ENCODE measurements at regions not wholly inside any gene's neighbourhood (a gene's known extent, or its start where the extent isn't known, plus 50 kb on each side); places are given as distances from the start of the nearest gene placed in this dataset.
"Not testable (repeated sequence)": the region's sequence is repeated elsewhere in the genome, so short reads cannot be mapped to it uniquely, and the experiment has no call there.

- no peak for ATAC-seq
- no peaks in the 10 kb centered on the region for H3K4me1 Mint-ChIP-seq
- H3K27ac Mint-ChIP-seq: no peak overlapping the region
- no peaks in the 10 kb centered on the region for H3K27me3 Mint-ChIP-seq
- peaks cover 10% of the 10 kb centered on the region for H3K9me3 Mint-ChIP-seq
- no peak overlapping the region for H3K4me3 Mint-ChIP-seq
- no peaks in the 10 kb centered on the region for H3K36me3 Mint-ChIP-seq
Observed at GRCh38 chr5:123708074-123708806, 196.3 kb downstream of the CSNK1G3 start.

- Mint-ChIP-seq H3K4me3 (no peak overlapping the region), H3K4me1 (no peaks in the 10 kb centered on the region), H3K27ac (no peak overlapping the region), H3K9me3 (peaks cover 4% of the 10 kb centered on the region), H3K27me3 (no peaks in the 10 kb centered on the region), H3K36me3 (no peaks in the 10 kb centered on the region)
- ATAC-seq: no peak
Observed at GRCh38 chr5:123706531-123706930, 194.6 kb downstream of the CSNK1G3 start.

DNA sequence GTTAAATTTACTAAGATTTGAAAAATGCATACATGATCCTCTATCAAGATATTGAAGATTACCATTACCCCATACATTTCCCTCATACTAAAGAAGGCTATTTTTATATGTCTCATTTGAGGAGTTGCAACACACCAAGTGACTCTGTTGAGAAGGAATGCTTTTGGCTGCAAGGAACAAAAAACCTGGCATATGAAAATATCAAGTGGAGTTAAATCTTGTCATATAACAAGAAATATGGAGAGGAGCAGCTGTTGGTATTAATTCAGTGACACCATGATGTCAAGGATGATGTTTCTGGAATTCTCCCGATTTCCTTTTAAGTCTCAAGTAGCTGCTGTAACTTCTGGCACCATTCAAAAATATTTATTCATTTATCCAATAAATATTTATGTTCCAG lies 193.8 kb downstream of the CSNK1G3 start:
- H3K9me3 Mint-ChIP-seq: peaks cover 4% of the 10 kb centered on the region
- H3K4me1 Mint-ChIP-seq: no peaks in the 10 kb centered on the region
- no peak overlapping the region for H3K27ac Mint-ChIP-seq
- H3K36me3 Mint-ChIP-seq: no peaks in the 10 kb centered on the region
- ATAC-seq: no peak
- H3K4me3 Mint-ChIP-seq: no peak overlapping the region
- no peaks in the 10 kb centered on the region for H3K27me3 Mint-ChIP-seq

DNA sequence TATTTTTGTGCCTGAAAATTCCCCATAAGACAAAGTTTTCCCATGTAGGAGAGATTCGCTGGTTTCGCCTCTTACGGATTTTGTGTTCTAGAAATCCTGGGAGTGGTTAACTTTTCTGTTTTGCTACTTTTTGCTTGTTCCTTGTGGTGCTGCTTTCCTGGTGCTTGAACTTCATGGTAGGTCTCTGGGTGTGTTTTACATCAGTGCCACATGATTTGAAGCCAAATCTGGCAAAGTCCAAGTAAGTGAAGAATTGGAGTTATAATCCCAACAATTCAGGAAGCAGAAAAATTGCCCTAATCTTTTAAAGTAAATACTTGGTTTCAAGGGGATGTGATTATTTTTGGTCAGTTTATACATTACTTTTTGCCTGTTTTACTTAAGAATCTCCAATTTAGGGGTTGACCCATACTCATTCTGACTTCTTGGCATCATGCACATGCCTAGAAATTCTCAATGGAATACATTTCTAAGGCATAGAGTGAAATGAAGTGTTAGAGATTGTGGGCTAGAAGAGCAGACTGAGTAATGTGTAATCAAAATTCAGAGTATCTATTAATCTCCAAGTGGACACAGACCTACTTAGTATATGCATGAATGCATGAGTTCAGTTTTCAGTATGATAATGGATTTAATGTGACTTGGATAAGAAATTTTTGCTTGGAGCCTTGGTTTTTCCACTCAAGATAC lies 189.7 kb downstream of the CSNK1G3 start:
- Mint-ChIP-seq H3K27me3 (no peaks in the 10 kb centered on the region), H3K9me3 (no peaks in the 10 kb centered on the region), H3K27ac (no peak overlapping the region), H3K4me3 (no peak overlapping the region), H3K4me1 (no peaks in the 10 kb centered on the region), H3K36me3 (no peaks in the 10 kb centered on the region)
- ATAC-seq: no peak

DNA sequence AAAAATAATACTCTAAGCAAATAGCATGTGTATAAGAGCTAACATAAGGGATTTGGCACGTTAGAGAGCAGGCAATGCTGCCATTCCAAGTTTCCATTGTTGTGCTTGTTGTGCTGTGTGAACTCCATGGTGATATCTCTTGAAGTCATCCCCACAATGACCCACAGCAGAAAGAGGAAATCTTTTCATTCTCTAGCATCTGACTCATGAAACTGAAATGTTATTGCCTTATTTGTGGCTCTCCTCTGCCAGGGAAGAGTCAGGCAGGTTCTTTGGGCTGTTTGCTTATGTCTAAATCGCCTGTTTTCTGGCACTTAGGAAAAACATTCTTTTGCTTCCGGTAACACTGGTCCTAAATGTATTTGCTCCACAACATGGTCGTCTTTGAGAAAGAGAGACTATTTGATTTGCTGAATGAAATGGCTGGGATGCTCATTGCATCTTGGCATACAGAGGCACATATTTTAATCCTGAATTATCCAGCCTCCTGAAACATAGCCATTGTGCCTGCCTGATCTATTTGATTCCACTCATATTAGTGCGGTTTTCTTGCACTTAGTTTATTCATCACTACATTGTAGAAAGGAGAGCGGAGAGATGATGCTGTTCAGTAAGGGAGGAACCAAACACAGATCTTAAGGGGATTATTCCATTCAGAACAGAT lies 188.8 kb downstream of the CSNK1G3 start:
- H3K4me3 Mint-ChIP-seq: no peak overlapping the region
- no peaks in the 10 kb centered on the region for H3K36me3 Mint-ChIP-seq
- no peaks in the 10 kb centered on the region for H3K27me3 Mint-ChIP-seq
- no peaks in the 10 kb centered on the region for H3K4me1 Mint-ChIP-seq
- no peaks in the 10 kb centered on the region for H3K9me3 Mint-ChIP-seq
- H3K27ac Mint-ChIP-seq: no peak overlapping the region
- no peak for ATAC-seq

- ATAC-seq: no peak
- H3K27ac Mint-ChIP-seq: no peak overlapping the region
- H3K4me3 Mint-ChIP-seq: no peak overlapping the region
- H3K4me1 Mint-ChIP-seq: no peaks in the 10 kb centered on the region
- H3K36me3 Mint-ChIP-seq: no peaks in the 10 kb centered on the region
- H3K9me3 Mint-ChIP-seq: no peaks in the 10 kb centered on the region
- no peaks in the 10 kb centered on the region for H3K27me3 Mint-ChIP-seq
Observed at GRCh38 chr5:123699571-123699970, 187.6 kb downstream of the CSNK1G3 start.

DNA sequence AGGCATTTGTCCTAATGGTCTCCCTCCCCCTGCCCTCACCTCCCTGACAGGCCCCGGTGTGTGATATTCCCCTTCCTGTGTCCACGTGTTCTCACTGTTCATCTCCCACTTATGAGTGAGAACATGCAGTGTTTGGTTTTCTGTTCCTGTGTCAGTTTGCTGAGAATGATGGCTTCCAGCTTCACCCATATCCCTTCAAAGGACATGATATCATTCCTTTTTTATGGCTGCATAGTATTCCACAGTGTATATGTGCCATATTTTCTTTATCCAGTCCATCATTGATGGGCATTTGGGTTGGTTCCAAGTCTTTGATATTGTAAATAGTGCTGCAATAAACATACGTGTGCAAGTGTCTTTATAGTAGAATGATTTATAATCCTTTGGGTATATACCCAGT lies 187.0 kb downstream of the CSNK1G3 start:
- H3K36me3 Mint-ChIP-seq, H3K4me3 Mint-ChIP-seq, H3K27ac Mint-ChIP-seq, H3K9me3 Mint-ChIP-seq, H3K27me3 Mint-ChIP-seq, H3K4me1 Mint-ChIP-seq, ATAC-seq: not testable (repeated sequence)

DNA sequence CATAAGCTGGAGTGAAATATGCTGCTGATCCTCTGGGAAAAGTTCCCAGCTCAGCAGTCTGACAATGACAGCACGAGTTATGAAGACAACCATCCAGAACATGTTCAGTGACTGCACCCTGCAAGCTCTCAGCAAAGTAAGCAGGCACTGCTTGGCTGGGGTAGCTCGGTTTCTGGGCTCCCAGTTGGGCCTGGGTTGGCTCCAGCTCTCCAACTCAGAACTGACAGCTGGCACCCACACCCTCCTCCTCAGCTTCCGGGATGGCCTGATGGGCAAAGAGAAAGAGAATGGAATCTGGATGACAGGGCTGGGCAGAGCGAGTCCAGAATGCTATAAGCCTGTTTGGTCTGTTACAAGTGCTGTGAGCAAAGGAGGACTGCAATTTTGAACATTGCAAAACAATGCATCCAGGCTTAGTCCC lies 185.0 kb downstream of the CSNK1G3 start:
- H3K36me3 Mint-ChIP-seq: no peaks in the 10 kb centered on the region
- ATAC-seq: no peak
- H3K4me3 Mint-ChIP-seq: no peak overlapping the region
- no peak overlapping the region for H3K27ac Mint-ChIP-seq
- peaks cover 6% of the 10 kb centered on the region for H3K4me1 Mint-ChIP-seq
- H3K9me3 Mint-ChIP-seq: no peaks in the 10 kb centered on the region
- H3K27me3 Mint-ChIP-seq: no peaks in the 10 kb centered on the region

GRCh38 chr5:123690821-123691220 lies 178.8 kb downstream of the CSNK1G3 start:
- peak; percentile 31 for ATAC-seq
- Mint-ChIP-seq H3K36me3 (no peaks in the 10 kb centered on the region), H3K27ac (no peak overlapping the region), H3K27me3 (no peaks in the 10 kb centered on the region), H3K4me3 (no peak overlapping the region), H3K4me1 (peaks cover 6% of the 10 kb centered on the region), H3K9me3 (peaks cover 2% of the 10 kb centered on the region)

- Mint-ChIP-seq H3K4me1 (no peaks in the 10 kb centered on the region), H3K27ac (no peak overlapping the region), H3K36me3 (peaks cover 6% of the 10 kb centered on the region), H3K9me3 (peaks cover 12% of the 10 kb centered on the region), H3K27me3 (peaks cover 10% of the 10 kb centered on the region), H3K4me3 (no peak overlapping the region)
- no peak for ATAC-seq
Observed at GRCh38 chr5:123681061-123681460, 169.1 kb downstream of the CSNK1G3 start.

- no peaks in the 10 kb centered on the region for H3K4me1 Mint-ChIP-seq
- H3K4me3 Mint-ChIP-seq: no peak overlapping the region
- H3K36me3 Mint-ChIP-seq: no peaks in the 10 kb centered on the region
- no peak overlapping the region for H3K27ac Mint-ChIP-seq
- peak; percentile 61 for ATAC-seq
- H3K9me3 Mint-ChIP-seq: no peaks in the 10 kb centered on the region
- no peaks in the 10 kb centered on the region for H3K27me3 Mint-ChIP-seq
Observed at GRCh38 chr5:123673107-123673506, 161.1 kb downstream of the CSNK1G3 start.

GRCh38 chr5:123671711-123672456 lies 159.9 kb downstream of the CSNK1G3 start:
- H3K4me3 Mint-ChIP-seq: no peak overlapping the region
- no peaks in the 10 kb centered on the region for H3K9me3 Mint-ChIP-seq
- no peaks in the 10 kb centered on the region for H3K27me3 Mint-ChIP-seq
- no peak overlapping the region for H3K27ac Mint-ChIP-seq
- H3K4me1 Mint-ChIP-seq: no peaks in the 10 kb centered on the region
- ATAC-seq: no peak
- H3K36me3 Mint-ChIP-seq: no peaks in the 10 kb centered on the region

GRCh38 chr5:123671042-123671441 lies 159.1 kb downstream of the CSNK1G3 start:
- Mint-ChIP-seq H3K27ac (no peak overlapping the region), H3K4me3 (no peak overlapping the region), H3K9me3 (no peaks in the 10 kb centered on the region), H3K36me3 (no peaks in the 10 kb centered on the region), H3K27me3 (no peaks in the 10 kb centered on the region), H3K4me1 (no peaks in the 10 kb centered on the region)
- ATAC-seq: no peak

All from stimulated activated memory B cell treated with anti-CD40 and anti-IgM and Interleukin-4, amounts not matched to agents 10 μg/mL and 1 μg/mL and 100 μg/mL, for 72 hours (primary cell).